GM23338 (cell line): ENCODE measurements at regions not wholly inside any gene's neighbourhood (a gene's known extent, or its start where the extent isn't known, plus 50 kb on each side); places are given as distances from the start of the nearest gene placed in this dataset.

Source experiments
- ATAC-seq: fragments of 200-7000 bp; cut with Tn5 transposase; 3 replicates; pipeline ENCODE4 v1.9.1; 2020
- DNase-seq: peaks from one replicate; pipeline ENCODE4 v3.0.0-alpha.2; 2015; ENCODE audit warnings: low spot score
- H2AFZ ChIP-seq: fragments of 200-600 bp; sonication (generic); 2 replicates; pipeline ENCODE4 v1.8.0; 2016; ENCODE audit warnings: antibody characterized with exemption, mild to moderate bottlenecking, moderate library complexity
- H3F3A ChIP-seq: fragments of 200-600 bp; sonication (generic); replicated peaks from 2 replicates; pipeline ENCODE4 v1.8.0; 2017; ENCODE audit warnings: antibody characterized with exemption, mixed run types, low read depth
- H3K27ac ChIP-seq: fragments of 200-600 bp; sonication (generic); 2 replicates; pipeline ENCODE4 v1.6.1; 2016; ENCODE audit warnings: low read depth
- H3K27me3 ChIP-seq: fragments of 200-600 bp; sonication (generic); 2 replicates; pipeline ENCODE4 v1.8.0; 2016; ENCODE audit warnings: mild to moderate bottlenecking, mixed run types, moderate library complexity; ENCODE audit not compliant: insufficient read depth
- H3K36me3 ChIP-seq: fragments of 200-600 bp; sonication (generic); 2 replicates; pipeline ENCODE4 v1.8.0; 2016; ENCODE audit warnings: mild to moderate bottlenecking; ENCODE audit not compliant: insufficient read depth
- H3K4me1 ChIP-seq: fragments of 200-600 bp; sonication (generic); 2 replicates; pipeline ENCODE4 v1.8.0; 2016; ENCODE audit warnings: mild to moderate bottlenecking, moderate library complexity; ENCODE audit not compliant: insufficient read depth
- H3K4me2 ChIP-seq: fragments of 200-600 bp; sonication (generic); 2 replicates; pipeline ENCODE4 v1.7.1; 2017; ENCODE audit warnings: mixed run types
- H3K4me3 ChIP-seq: fragments of 200-600 bp; sonication (generic); 2 replicates; pipeline ENCODE4 v1.6.1; 2016; ENCODE audit warnings: mixed run types
- H3K79me2 ChIP-seq: fragments of 200-600 bp; sonication (generic); replicated peaks from 2 replicates; pipeline ENCODE4 v1.8.0; 2017; ENCODE audit warnings: mild to moderate bottlenecking; ENCODE audit not compliant: insufficient read depth
- H3K9me2 ChIP-seq: fragments of 200-600 bp; sonication (generic); 2 replicates; pipeline ENCODE4 v1.8.0; 2017; ENCODE audit not compliant: insufficient read depth
- H4K20me1 ChIP-seq: fragments of 200-600 bp; sonication (generic); replicated peaks from 2 replicates; pipeline ENCODE4 v1.8.0; 2017; ENCODE audit warnings: mild to moderate bottlenecking; ENCODE audit not compliant: insufficient read depth
- H3K27ac Mint-ChIP-seq: 2 replicates; pipeline ENCODE4 v1.8.0; 2020; ENCODE audit warnings: inconsistent platforms, mild to moderate bottlenecking, moderate library complexity, mixed read lengths
- H3K27me3 Mint-ChIP-seq: 3 replicates; pipeline ENCODE4 v1.8.0; 2022; ENCODE audit warnings: low read depth, mild to moderate bottlenecking, moderate library complexity, mixed read lengths, inconsistent platforms; ENCODE audit not compliant: insufficient read depth, poor library complexity
- H3K36me3 Mint-ChIP-seq: 3 replicates; pipeline ENCODE4 v1.8.0; 2021; ENCODE audit warnings: low read depth, mild to moderate bottlenecking, inconsistent platforms, moderate library complexity, mixed read lengths
- H3K4me1 Mint-ChIP-seq: 3 replicates; pipeline ENCODE4 v1.8.0; 2020; ENCODE audit warnings: mild to moderate bottlenecking, inconsistent platforms, mixed read lengths
- H3K4me3 Mint-ChIP-seq: 3 replicates; pipeline ENCODE4 v1.8.0; 2021; ENCODE audit warnings: moderate library complexity, mild to moderate bottlenecking, inconsistent platforms, mixed read lengths
- H3K9me3 Mint-ChIP-seq: 3 replicates; pipeline ENCODE4 v1.8.0; 2020; ENCODE audit warnings: moderate library complexity, mild to moderate bottlenecking, inconsistent platforms, mixed read lengths
- CREB1 ChIP-seq: fragments of 250-450 bp; sonication (Bioruptor Pico); IDR thresholded peaks from 2 replicates; pipeline ENCODE4 v1.5.0; 2020; ENCODE audit warnings: low read depth, mild to moderate bottlenecking, moderate library complexity
- CTCF ChIP-seq, 2 experiments: fragments of 200-600 bp in 1 of 2; sonication (generic) in 1 of 2; conservative IDR thresholded peaks; 2 replicates each; pipeline versions ENCODE4 v1.5.1 to v1.6.1; 2016 to 2017; ENCODE audit warnings: antibody characterized with exemption in 2 of 2, low read depth in 2 of 2, mild to moderate bottlenecking in 2 of 2, moderate library complexity in 1 of 2
- ETS1 ChIP-seq: IDR thresholded peaks from 2 replicates; pipeline ENCODE4 v1.6.1; 2016; ENCODE audit warnings: antibody characterized with exemption
- JUNB ChIP-seq: IDR thresholded peaks from one replicate; pipeline ENCODE4 v1.6.1; 2016; ENCODE audit warnings: antibody characterized with exemption; ENCODE audit not compliant: unreplicated experiment
- NANOG ChIP-seq: IDR thresholded peaks from 2 replicates; pipeline ENCODE4 v1.6.1; 2016; ENCODE audit warnings: antibody characterized with exemption, borderline replicate concordance
- POLR2AphosphoS5 ChIP-seq: IDR thresholded peaks from 2 replicates; pipeline ENCODE4 v1.6.1; 2016; ENCODE audit warnings: antibody characterized with exemption, low read depth
- REST ChIP-seq: IDR thresholded peaks from one replicate; pipeline ENCODE4 v1.6.1; 2018; ENCODE audit warnings: antibody characterized with exemption; ENCODE audit not compliant: unreplicated experiment
- STAT1 ChIP-seq: IDR thresholded peaks from one replicate; pipeline ENCODE4 v1.6.1; 2016; ENCODE audit warnings: antibody characterized with exemption; ENCODE audit not compliant: unreplicated experiment
- ZNF114 ChIP-seq: fragments of 250-450 bp; sonication (Bioruptor Pico); IDR thresholded peaks from 2 replicates; pipeline ENCODE4 v1.5.0; 2020; ENCODE audit warnings: mild to moderate bottlenecking, moderate library complexity
- ZNF331 ChIP-seq: fragments of 250-450 bp; sonication (Bioruptor Pico); IDR thresholded peaks from 2 replicates; pipeline ENCODE4 v1.5.0; 2020; ENCODE audit warnings: low read depth, mild to moderate bottlenecking, moderate library complexity
- ZNF462 ChIP-seq: fragments of 250-450 bp; sonication (Bioruptor Pico); IDR thresholded peaks from 2 replicates; pipeline ENCODE4 v1.5.0; 2020; ENCODE audit warnings: mild to moderate bottlenecking, moderate library complexity

GRCh38 chr6:90952176-90952575, 365.3 kb upstream of the MAP3K7 start (continued):
- no peak for TF ChIP-seq CTCF (conservative IDR thresholded peaks at IDR 0.05; ENCODE audit: low read depth in 2 of 2)

GRCh38 chr6:90948540-90948939, 361.7 kb upstream of the MAP3K7 start:
- Mint-ChIP-seq H3K27me3 (peaks cover 2% of the 10 kb centered on the region), H3K27ac (no peak overlapping the region), H3K4me3 (no peak overlapping the region), H3K9me3 (no peaks in the 10 kb centered on the region), H3K4me1 (no peaks in the 10 kb centered on the region), H3K36me3 (no peaks in the 10 kb centered on the region; the same call in 2 of the 3 replicates)
- Histone ChIP-seq H3K4me3 (no peak overlapping the region), H3K4me2 (no peak overlapping the region), H3K27ac (no peak overlapping the region), H3K27me3 (no peaks in the 10 kb centered on the region), H3K79me2 (no peaks in the 10 kb centered on the region), H3K36me3 (no peaks in the 10 kb centered on the region), H4K20me1 (no peaks in the 10 kb centered on the region), H3F3A (no peaks in the 10 kb centered on the region), H3K4me1 (no peaks in the 10 kb centered on the region), H2AFZ (no peak overlapping the region), H3K9me2 (no peaks in the 10 kb centered on the region)
- ATAC-seq (no peak), DNase-seq (no peak)
- TF ChIP-seq REST (no peak), CTCF (conservative IDR thresholded peaks at IDR 0.05; ENCODE audit: low read depth in 2 of 2) (no peak), ZNF462 (no peak), ZNF331 (CRISPR knock-in tag) (no peak), CREB1 (CRISPR knock-in tag) (no peak), STAT1 (no peak), NANOG (no peak), ZNF114 (CRISPR knock-in tag) (no peak), ETS1 (no peak), POLR2AphosphoS5 (no peak), JUNB (no peak)
